Sciatic nerve (tissue), 2 donors: ENCODE measurements at regions not wholly inside any gene's neighbourhood (a gene's known extent, or its start where the extent isn't known, plus 50 kb on each side); places are given as distances from the start of the nearest gene placed in this dataset.

Source experiments
- ATAC-seq: fragments of 200-7000 bp; cut with Tn5 transposase; one replicate; pipeline ENCODE4 v1.9.1; 2020; ENCODE audit warnings: mild to moderate bottlenecking, moderate library complexity
- DNase-seq: peaks from one replicate; pipeline ENCODE4 v3.0.0-alpha.2; 2020; ENCODE audit warnings: low spot score
- intact Hi-C: fragments of 100-400 bp; cut with DNase I; formaldehyde crosslinking; loops from one replicate; pipeline ENCODE4 v1.14.2; 2022
- donor health status: DM: no; HTN: no; CAD: no.
- donor health status: DM: no; HTN: no; CAD: no.

- DNase-seq = no peak
- no peak for ATAC-seq
- intact Hi-C loops = no loop called here
These were observed 234.2 kb upstream of the MDFIC2 start for GRCh38 chr3:70546679-70547078.

DNA sequence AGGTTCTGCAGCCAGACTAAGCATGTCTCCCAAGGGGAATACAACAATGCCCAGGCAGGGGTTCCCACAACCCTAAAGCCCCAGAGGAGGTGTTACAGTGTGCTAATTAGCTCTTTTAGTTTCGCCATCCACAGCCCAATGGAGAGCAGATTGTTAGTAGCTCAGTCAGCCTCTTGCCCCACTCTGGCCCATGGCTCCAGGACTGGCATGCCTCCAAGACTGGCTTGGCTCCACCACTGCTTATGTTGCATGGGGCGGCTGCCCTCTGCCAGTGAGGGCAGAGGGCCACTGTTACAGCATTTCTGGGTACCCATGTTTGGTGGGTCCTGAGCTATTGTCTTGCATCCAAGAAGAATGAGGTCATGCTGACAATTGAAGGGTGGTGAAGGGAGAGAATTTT, 231.1 kb upstream of the MDFIC2 start:
- ATAC-seq (no peak), DNase-seq (no peak)
- intact Hi-C loops = no loop called here

- ATAC-seq (no peak), DNase-seq (no peak)
- intact Hi-C loops = no loop called here
These were observed 227.5 kb upstream of the MDFIC2 start for GRCh38 chr3:70539908-70540307.

DNA sequence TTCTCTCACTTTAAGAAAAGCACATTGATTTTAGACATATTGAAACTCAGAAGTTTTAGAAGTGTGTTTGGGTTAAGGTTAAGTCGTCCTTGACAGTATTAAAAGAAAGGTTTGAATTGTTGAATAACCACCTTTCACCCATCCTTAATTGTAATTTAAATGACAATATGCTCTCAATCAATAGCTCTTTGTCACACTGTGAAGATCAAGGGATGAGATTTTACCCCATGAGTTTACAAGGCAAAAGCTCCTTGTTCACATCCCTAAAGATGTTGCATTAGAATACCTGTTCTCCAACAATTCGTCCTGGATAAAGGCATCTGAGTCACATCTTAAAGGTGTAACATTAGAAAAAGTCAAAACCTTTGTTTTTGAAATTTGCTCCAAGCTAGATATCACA, 220.4 kb upstream of the MDFIC2 start:
- no peak for DNase-seq

GRCh38 chr3:70531838-70532489, 219.5 kb upstream of the MDFIC2 start:
- DNase-seq (no peak), ATAC-seq (no peak)
- intact Hi-C loops = no loop called here

More for the DNA sequence above, 220.4 kb upstream of the MDFIC2 start:
- intact Hi-C loops = no loop called here
- ATAC-seq = no peak

DNA sequence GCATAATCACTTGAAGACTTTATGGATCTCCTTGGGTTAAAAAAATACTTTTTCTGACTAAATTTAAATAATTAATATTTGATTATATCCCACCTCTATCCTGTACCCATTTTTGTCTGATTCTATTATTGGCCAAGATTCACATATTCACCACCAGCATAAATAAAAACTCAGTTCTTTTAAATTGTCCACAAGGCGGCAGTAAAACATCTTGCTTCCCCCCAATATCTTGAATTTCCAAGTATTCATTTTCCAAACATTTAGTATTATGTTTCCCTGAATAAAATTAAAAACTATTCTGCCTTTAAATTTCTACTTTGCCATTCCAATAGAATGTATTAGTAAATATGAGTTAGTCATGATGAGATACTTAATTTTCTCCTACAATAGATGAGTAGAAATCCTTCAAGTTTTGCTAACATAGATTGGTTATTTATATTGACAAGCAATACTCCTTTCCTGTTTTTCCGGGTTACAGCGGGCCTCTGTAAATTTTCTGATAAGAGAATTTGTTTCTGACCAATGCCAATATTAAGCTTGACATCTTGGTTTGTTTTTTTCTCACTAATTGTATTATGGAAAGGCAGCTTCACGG, 218.7 kb upstream of the MDFIC2 start:
- DNase-seq (no peak), ATAC-seq (no peak)
- intact Hi-C loops = no loop called here

DNA sequence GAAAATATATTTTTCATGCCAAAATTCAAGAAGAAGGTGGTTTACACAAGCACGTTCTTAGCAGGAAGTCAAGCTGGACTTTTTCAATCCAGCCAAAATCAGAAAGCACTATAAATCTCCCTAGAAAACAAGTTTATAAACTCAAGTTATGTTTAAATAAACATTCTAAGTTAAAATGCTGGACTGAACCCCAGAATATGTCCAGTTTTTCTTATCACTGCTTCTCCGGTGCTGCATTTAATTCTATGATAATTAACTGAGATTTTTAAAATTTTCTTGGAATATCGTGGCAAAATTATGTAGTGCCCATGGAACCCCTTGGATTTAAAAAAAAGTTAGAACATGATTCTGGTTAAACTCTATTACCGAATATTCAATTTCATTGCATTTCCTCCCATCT, 218.2 kb upstream of the MDFIC2 start:
- no peak for ATAC-seq
- DNase-seq = no peak
- intact Hi-C loops = no loop called here

GRCh38 chr3:70527026-70527425, 214.6 kb upstream of the MDFIC2 start:
- intact Hi-C loops = no loop called here
- ATAC-seq = no peak

DNA sequence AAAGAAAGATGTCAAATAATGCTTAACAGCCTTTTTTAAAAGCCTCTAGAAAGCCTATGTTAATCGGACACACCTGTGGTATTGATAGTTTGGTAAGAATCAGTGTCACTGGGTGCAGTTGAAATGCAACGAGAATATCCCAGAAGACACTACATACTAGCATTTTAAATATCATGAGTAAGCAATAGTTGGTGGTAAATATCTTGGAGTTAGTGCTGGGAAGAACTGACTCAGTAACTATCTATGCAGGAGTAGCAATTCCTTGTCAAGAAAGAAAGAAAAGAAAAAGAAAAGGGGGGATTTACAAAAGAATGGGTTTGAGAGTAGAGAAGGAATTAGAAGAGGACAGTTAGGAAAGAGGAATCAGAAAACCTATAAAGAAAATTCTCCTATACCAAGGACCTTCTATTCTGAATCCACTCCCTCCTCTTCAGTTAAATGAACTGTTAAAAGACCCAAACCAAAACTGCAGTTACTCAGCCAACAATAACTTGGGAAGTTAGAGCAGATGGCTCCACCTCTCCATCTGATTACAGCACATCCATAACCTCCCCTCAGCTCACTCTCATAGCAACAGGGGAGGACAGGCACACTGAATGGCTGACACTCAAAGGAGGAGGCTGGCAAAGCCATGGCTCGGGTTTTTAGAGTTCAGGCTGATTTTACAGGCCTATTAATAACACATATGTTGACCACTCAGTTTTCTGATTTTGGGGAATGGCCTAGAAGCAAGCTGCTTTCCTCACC, 207.6 kb upstream of the MDFIC2 start:
- DNase-seq (no peak), ATAC-seq (no peak)
- intact Hi-C loops = no loop called here

More at GRCh38 chr3:70527026-70527425, 214.6 kb upstream of the MDFIC2 start:
- no peak for DNase-seq

- intact Hi-C loops = no loop called here
- DNase-seq = no peak
- ATAC-seq = no peak
These were observed 206.6 kb upstream of the MDFIC2 start for GRCh38 chr3:70519026-70519425.

DNA sequence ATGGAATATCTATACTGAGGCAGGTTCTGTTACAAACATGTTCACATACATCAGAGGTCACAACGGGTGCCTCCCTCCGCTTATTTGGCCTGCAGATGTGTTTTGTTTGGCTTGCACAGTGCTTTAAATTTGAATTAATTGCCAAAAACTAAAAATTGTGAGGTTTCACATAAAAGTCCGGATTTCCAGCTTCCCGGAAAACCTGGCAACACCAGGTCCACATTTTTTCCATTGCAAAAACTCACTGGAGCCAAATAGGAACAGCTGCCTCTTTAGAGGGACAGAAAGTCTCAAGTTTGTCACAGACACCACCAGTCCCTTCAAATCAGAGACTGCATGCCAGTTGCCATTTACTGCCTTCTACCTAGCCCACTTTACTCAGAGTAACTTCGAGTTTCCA, 205.9 kb upstream of the MDFIC2 start:
- no peak for DNase-seq
- no peak for ATAC-seq
- intact Hi-C loops = no loop called here

GRCh38 chr3:70517124-70517890, 204.9 kb upstream of the MDFIC2 start:
- intact Hi-C loops = no loop called here
- ATAC-seq (no peak), DNase-seq (no peak)

GRCh38 chr3:70516076-70516475, 203.6 kb upstream of the MDFIC2 start:
- no peak for DNase-seq
- ATAC-seq = no peak
- intact Hi-C loops = no loop called here

- intact Hi-C loops = no loop called here
- ATAC-seq = no peak
These were observed 195.0 kb upstream of the MDFIC2 start for GRCh38 chr3:70507486-70507885.

DNA sequence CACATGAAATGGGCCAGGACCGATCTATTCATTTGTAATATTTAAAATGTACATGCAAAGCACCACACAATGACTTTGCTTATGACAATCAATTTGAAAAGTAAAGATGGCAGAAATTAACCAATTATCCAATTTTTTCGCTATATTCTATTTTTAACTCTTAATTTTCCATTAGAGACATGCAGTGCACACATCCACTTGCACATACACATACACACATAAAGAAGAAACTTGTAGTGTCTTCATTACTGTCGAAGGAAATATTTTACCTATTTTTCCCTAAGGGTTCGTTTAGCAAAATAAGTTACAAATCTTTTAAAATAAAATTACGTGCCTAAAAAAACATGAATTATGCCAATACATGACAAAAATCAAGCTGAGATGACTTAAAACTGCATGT, 194.3 kb upstream of the MDFIC2 start:
- ATAC-seq (no peak), DNase-seq (no peak)
- intact Hi-C loops = no loop called here

More at GRCh38 chr3:70507486-70507885, 195.0 kb upstream of the MDFIC2 start:
- no peak for DNase-seq

DNA sequence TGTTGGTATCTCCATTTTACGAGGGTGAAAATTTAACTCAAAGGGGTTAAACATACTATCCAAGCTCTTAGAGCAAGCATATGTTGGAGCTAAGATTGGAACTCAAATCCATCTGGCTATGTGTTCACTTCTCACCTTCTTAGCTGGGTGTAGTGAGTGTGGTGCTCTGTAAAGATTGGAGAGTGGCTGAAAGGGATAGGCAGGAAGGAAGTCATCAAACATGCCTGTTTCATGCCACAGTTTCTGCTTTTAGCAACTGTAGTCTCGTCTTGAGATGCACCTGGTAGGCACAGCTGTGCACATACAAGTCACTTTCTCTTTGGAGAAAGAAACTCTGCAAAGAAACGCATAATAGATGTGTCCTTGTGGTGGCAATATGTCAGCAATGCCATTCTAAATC, 189.1 kb upstream of the MDFIC2 start:
- intact Hi-C loops = no loop called here
- ATAC-seq = no peak
- DNase-seq = no peak

DNA sequence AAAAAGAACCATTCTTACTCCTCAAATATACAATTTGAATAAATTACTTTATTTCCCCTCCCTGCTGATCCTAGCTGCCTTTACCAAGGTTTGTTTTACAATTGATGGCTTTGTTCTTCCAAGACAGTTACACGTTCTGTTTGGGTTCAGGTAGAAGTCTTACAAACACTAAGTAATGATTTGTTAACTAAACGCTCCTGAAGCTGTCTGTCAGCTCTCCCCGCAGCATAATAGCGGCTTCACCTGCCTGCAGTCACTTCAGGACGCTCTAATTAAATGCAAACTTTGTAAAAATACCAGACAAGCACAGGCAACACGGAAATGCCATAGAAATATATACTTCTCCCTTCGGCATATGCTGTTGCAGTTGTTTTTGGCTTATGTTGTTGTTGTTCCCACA, 176.4 kb upstream of the MDFIC2 start:
- ATAC-seq = no peak
- intact Hi-C loops = no loop called here
- DNase-seq = no peak

DNA sequence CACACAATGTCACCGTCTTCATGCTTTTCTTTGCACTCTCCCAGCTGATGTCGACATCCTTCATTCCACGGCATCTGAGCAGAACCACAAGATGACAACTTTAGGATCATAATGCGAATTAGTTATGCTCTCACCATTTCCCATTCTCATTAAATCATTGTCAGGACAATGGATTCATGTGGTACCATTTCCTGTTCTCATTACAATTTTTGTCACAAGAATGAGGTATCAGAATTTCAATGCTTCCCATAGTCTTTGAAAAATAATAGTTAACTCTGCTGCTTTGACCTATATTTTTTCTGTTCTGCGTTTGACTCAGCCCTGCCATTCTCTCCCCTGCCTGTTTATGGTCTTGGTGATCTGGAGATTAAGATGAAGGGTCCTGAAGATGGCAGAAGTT, 175.7 kb upstream of the MDFIC2 start:
- no peak for ATAC-seq
- intact Hi-C loops = no loop called here
- DNase-seq = no peak

DNA sequence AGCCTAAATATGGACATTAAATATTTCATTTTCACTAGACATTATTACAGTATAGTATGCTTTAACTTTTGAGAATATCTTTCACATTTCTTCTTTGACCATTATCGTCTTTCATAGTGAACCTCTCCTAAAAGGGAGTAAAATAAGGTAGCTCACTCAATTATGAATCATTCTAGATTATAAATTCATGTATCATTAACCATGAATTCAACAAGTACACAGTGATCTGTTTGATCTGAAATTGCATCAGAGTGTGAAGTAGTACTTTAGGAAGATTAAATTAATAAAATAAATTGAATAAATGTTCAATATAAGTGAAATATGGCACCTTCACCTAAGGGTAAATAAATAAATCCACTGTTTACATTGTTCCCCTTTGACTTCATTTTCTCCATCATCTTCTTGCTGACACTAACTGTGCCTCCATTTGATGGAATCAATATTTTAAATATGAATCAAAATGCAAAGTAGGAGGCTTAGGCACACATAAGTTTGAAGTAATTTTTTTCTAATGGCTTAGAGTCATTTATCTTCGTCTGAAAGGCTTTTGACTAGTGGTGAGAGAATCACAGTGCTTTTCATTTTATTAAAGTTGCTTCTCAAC, 174.1 kb upstream of the MDFIC2 start:
- no peak for DNase-seq
- intact Hi-C loops = no loop called here
- ATAC-seq = no peak
